HFFc6 (cell line): ENCODE measurements at regions not wholly inside any gene's neighbourhood (a gene's known extent, or its start where the extent isn't known, plus 50 kb on each side); places are given as distances from the start of the nearest gene placed in this dataset.

Source experiments
- DNase-seq: peaks from one replicate; pipeline ENCODE4 v3.0.0-alpha.2; 2018
- H3K27ac Mint-ChIP-seq: 2 replicates; pipeline ENCODE4 v1.8.0; 2020; ENCODE audit warnings: mild to moderate bottlenecking, mixed read lengths
- H3K27me3 Mint-ChIP-seq: 2 replicates; pipeline ENCODE4 v1.8.0; 2021; ENCODE audit warnings: mild to moderate bottlenecking, moderate library complexity, mixed read lengths; ENCODE audit not compliant: insufficient read depth
- H3K36me3 Mint-ChIP-seq: 2 replicates; pipeline ENCODE4 v1.8.0; 2021; ENCODE audit warnings: low read depth, mixed read lengths
- H3K4me1 Mint-ChIP-seq: 2 replicates; pipeline ENCODE4 v1.8.0; 2020; ENCODE audit warnings: low read depth, mixed read lengths
- H3K4me3 Mint-ChIP-seq: 2 replicates; pipeline ENCODE4 v1.8.0; 2020; ENCODE audit warnings: mild to moderate bottlenecking, moderate library complexity, mixed read lengths
- H3K9me3 Mint-ChIP-seq: 2 replicates; pipeline ENCODE4 v1.8.0; 2020; ENCODE audit warnings: mild to moderate bottlenecking, mixed read lengths
- CTCF ChIP-seq: fragments of 200-600 bp; sonication (generic); IDR thresholded peaks from 2 replicates; pipeline ENCODE4 v1.5.0; 2021; ENCODE audit warnings: antibody characterized with exemption, mild to moderate bottlenecking

GRCh38 chr7:79548727-79549126 is 95.3 kb upstream of the MAGI2 start:
- TF ChIP-seq CTCF, result no peak
- peaks cover 4% of the 10 kb centered on the region for H3K4me1 Mint-ChIP-seq
- H3K27ac Mint-ChIP-seq, result no peak overlapping the region
- H3K9me3 Mint-ChIP-seq, result no peaks in the 10 kb centered on the region
- no peak for DNase-seq
- H3K4me3 Mint-ChIP-seq, result no peak overlapping the region
- H3K36me3 Mint-ChIP-seq, result no peaks in the 10 kb centered on the region
- H3K27me3 Mint-ChIP-seq, result no peaks in the 10 kb centered on the region

GRCh38 chr7:79547132-79547531 is 93.7 kb upstream of the MAGI2 start:
- DNase-seq, result no peak

GRCh38 chr7:79540592-79540991 is 87.1 kb upstream of the MAGI2 start:
- Mint-ChIP-seq H3K27me3 (no peaks in the 10 kb centered on the region; the same call in 1 of the 2 replicates), H3K36me3 (no peaks in the 10 kb centered on the region), H3K27ac (no peak overlapping the region), H3K4me3 (no peak overlapping the region), H3K4me1 (peaks cover 12% of the 10 kb centered on the region; the same call in 1 of the 2 replicates), H3K9me3 (no peaks in the 10 kb centered on the region)
- TF ChIP-seq CTCF, result no peak
- no peak for DNase-seq

More at GRCh38 chr7:79547132-79547531, 93.7 kb upstream of the MAGI2 start:
- Mint-ChIP-seq H3K27me3 (no peaks in the 10 kb centered on the region), H3K36me3 (no peaks in the 10 kb centered on the region), H3K27ac (no peak overlapping the region), H3K4me3 (no peak overlapping the region), H3K4me1 (no peaks in the 10 kb centered on the region), H3K9me3 (no peaks in the 10 kb centered on the region)
- TF ChIP-seq CTCF, result no peak

GRCh38 chr7:79534128-79534527 is 80.7 kb upstream of the MAGI2 start:
- no peak overlapping the region for H3K4me3 Mint-ChIP-seq
- DNase-seq, result no peak

GRCh38 chr7:79531905-79532664 is 78.6 kb upstream of the MAGI2 start:
- DNase-seq, result no peak
- TF ChIP-seq CTCF, result no peak
- H3K4me1 Mint-ChIP-seq, result peaks cover 38% of the 10 kb centered on the region
- H3K27ac Mint-ChIP-seq, result no peak overlapping the region
- H3K9me3 Mint-ChIP-seq, result no peaks in the 10 kb centered on the region
- no peaks in the 10 kb centered on the region for H3K27me3 Mint-ChIP-seq
- H3K4me3 Mint-ChIP-seq, result no peak overlapping the region
- no peaks in the 10 kb centered on the region for H3K36me3 Mint-ChIP-seq

More at GRCh38 chr7:79534128-79534527, 80.7 kb upstream of the MAGI2 start:
- TF ChIP-seq CTCF, result no peak
- no peaks in the 10 kb centered on the region; the same call in 1 of the 2 replicates for H3K27me3 Mint-ChIP-seq
- no peak overlapping the region for H3K27ac Mint-ChIP-seq
- H3K9me3 Mint-ChIP-seq, result no peaks in the 10 kb centered on the region
- no peaks in the 10 kb centered on the region for H3K36me3 Mint-ChIP-seq
- H3K4me1 Mint-ChIP-seq, result peaks cover 32% of the 10 kb centered on the region
